Upper lobe of right lung (tissue), 1 donor: ENCODE measurements at regions not wholly inside any gene's neighbourhood (a gene's known extent, or its start where the extent isn't known, plus 50 kb on each side); places are given as distances from the start of the nearest gene placed in this dataset.

ENCODE experiments used
- ATAC-seq: fragments of 200-7000 bp; cut with Tn5 transposase; one replicate; pipeline ENCODE4 v1.9.1; 2020; ENCODE audit warnings: mild to moderate bottlenecking, moderate library complexity
- DNase-seq: peaks from one replicate; pipeline ENCODE4 v3.0.0-alpha.2; 2020
- H3K27ac ChIP-seq: fragments of 200-600 bp; one replicate; pipeline ENCODE4 v1.8.0; 2022
- H3K27me3 ChIP-seq: fragments of 200-600 bp; one replicate; pipeline ENCODE4 v1.8.0; 2022; ENCODE audit warnings: mild to moderate bottlenecking
- H3K36me3 ChIP-seq: fragments of 200-600 bp; one replicate; pipeline ENCODE4 v1.8.0; 2022
- H3K4me1 ChIP-seq: fragments of 200-600 bp; one replicate; pipeline ENCODE4 v1.8.0; 2022
- H3K4me3 ChIP-seq: fragments of 200-600 bp; one replicate; pipeline ENCODE4 v1.8.0; 2022; ENCODE audit warnings: mild to moderate bottlenecking
- H3K9me3 ChIP-seq: fragments of 200-600 bp; one replicate; pipeline ENCODE4 v1.8.0; 2022
- CTCF ChIP-seq: fragments of 200-600 bp; IDR thresholded peaks from one replicate; pipeline ENCODE4 v1.8.0; 2022; ENCODE audit warnings: antibody characterized with exemption
- intact Hi-C: fragments of 100-400 bp; cut with DNase I; formaldehyde crosslinking; loops from one replicate; pipeline ENCODE4 v1.11.0; 2022
- donor health status: DM: no; HTN: yes; CAD: no; lungs with severe emphysema.

DNA sequence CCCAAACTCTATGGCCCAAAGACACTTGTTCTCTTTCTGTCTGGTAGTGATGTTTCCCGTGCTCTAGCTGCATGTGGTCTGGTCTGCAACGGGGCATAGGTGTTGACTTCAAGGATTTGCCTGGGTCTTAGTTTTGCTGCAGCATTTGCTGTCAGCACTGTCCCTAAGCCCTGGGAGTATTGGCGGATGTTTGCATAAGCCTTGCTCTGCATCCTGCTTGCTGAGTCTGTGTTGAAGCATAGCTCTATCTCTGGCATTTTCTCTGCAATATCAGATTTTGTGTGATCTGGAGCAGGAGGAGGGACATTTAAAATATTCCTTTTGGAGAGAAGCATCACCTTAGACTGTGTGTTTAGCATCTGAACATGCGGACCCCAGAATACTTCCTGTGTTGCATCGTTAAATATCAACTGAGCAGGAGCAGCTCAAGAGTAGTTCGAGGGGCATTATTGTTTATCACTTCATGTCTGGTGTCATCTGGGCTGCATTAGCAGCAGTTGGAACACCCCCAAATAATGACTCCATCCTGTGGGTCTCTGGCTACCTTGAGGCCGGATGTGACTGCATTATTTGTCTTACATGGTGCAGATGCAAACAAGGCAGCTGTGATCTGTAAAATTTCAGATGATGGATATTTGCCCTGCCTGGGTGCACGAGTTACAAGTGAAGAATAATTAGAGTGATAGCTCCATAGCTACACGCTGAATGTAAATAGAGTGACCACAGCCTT lies 231.7 kb downstream of the TRIB2 start:
- no peak overlapping the region for H3K4me3 ChIP-seq
- DNase-seq (no peak), ATAC-seq (no peak)
- no peaks in the 10 kb centered on the region for H3K4me1 ChIP-seq
- TF ChIP-seq CTCF = no peak
- no peak overlapping the region for H3K27ac ChIP-seq
- no peaks in the 10 kb centered on the region for H3K36me3 ChIP-seq
- H3K27me3 ChIP-seq = no peaks in the 10 kb centered on the region
- H3K9me3 ChIP-seq = no peaks in the 10 kb centered on the region
- intact Hi-C loops = no loop called here

DNA sequence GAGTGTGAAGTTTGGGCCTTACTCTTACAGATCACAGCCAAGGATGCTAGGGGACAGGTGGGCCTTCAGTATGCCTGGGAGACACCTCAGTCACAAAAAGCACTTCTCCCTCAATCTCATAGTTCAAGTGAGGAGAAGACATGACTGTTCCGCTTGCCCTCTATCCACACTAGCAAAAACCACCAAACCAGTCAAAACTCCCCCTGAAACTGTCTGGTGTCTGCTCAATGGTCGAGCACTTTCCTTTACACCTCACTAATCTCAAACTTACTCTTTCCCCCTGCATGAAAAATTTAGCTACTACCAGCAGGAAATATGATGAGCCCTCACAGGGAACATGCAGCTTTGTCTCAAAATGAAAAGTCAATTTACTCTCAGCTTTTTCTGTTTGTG lies 232.2 kb downstream of the TRIB2 start:
- H3K36me3 ChIP-seq = no peaks in the 10 kb centered on the region
- no peak overlapping the region for H3K4me3 ChIP-seq
- TF ChIP-seq CTCF = no peak
- no peaks in the 10 kb centered on the region for H3K27me3 ChIP-seq
- DNase-seq (no peak), ATAC-seq (no peak)
- no peaks in the 10 kb centered on the region for H3K4me1 ChIP-seq
- no peak overlapping the region for H3K27ac ChIP-seq
- H3K9me3 ChIP-seq = no peaks in the 10 kb centered on the region
- intact Hi-C loops = no loop called here

GRCh38 chr2:12949406-12949805 lies 232.7 kb downstream of the TRIB2 start:
- intact Hi-C loops = no loop called here
- DNase-seq = no peak
- no peak for TF ChIP-seq CTCF
- H3K36me3 ChIP-seq = no peaks in the 10 kb centered on the region
- no peak overlapping the region for H3K4me3 ChIP-seq
- no peak for ATAC-seq
- H3K27me3 ChIP-seq = no peaks in the 10 kb centered on the region
- H3K4me1 ChIP-seq = no peaks in the 10 kb centered on the region
- H3K27ac ChIP-seq = no peak overlapping the region
- H3K9me3 ChIP-seq = no peaks in the 10 kb centered on the region

DNA sequence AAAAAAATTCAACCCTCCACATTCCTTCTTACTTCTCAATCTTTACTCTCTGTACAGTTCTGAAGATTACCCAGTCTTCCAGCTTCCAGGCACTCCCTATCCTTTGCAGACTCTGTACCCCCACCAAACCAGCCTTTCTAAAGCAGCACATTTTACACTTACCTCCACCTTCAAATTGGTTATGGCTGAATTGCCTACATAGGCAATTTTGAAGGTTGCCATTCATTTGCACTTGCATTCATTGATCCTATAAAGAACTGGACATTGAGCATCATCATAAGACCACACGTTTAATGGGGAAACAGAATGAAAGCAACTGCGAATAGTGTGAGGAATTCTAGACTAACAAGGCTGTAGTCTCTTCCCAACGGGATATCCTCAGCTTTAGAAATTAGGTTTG lies 233.4 kb downstream of the TRIB2 start:
- no peak for TF ChIP-seq CTCF
- Histone ChIP-seq H3K36me3 (no peaks in the 10 kb centered on the region), H3K27me3 (no peaks in the 10 kb centered on the region), H3K27ac (no peak overlapping the region), H3K9me3 (no peaks in the 10 kb centered on the region), H3K4me3 (no peak overlapping the region), H3K4me1 (no peaks in the 10 kb centered on the region)
- no peak for DNase-seq
- intact Hi-C loops = no loop called here
- ATAC-seq = no peak

DNA sequence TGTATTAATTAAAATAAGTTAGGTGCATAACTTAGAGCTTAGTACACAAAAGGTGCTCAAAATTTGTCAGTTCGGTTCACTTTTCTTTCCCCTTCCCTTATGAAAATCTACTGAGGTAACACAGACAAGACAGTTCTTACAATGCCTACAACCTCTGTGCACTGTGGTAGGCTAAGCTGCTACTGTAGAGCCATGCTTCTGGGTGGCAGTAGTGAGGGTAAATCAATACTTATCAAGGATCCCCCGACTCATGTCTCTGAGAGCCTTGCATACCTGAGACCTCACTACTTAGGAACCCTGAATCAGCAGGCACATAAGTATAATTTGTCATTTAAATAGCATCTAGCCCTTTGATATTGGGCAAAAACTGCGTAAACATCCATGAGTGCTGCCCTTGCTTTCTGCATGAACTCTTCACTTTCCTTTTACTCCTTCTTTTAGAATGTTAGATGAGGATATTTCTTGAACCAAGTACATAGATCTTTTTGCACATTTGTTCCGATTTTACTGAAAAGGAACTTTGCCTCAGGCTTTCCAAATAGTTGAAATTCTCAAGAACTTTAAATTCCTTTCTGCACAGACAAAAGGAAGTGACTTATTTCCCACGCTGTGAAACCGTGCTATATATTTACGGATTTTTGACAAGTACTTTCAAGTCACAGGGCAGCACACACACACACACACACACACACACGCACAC lies 234.4 kb downstream of the TRIB2 start:
- no peak for DNase-seq
- TF ChIP-seq CTCF = no peak
- Histone ChIP-seq H3K27me3 (no peaks in the 10 kb centered on the region), H3K36me3 (no peaks in the 10 kb centered on the region), H3K4me1 (no peaks in the 10 kb centered on the region), H3K27ac (no peak overlapping the region), H3K9me3 (no peaks in the 10 kb centered on the region), H3K4me3 (no peak overlapping the region)
- no peak for ATAC-seq
- intact Hi-C loops = no loop called here
